ENCODE measurements at regions not wholly inside any gene's neighbourhood (a gene's known extent, or its start where the extent isn't known, plus 50 kb on each side); places are given as distances from the start of the nearest gene placed in this dataset.

- no peaks in the 10 kb centered on the region for H3K27me3 ChIP-seq (ENCODE audit: control insufficient read depth in 2 of 2, insufficient read depth in 2 of 2, low read length in 2 of 2)
- no peak overlapping the region for H3K4me2 ChIP-seq (replicated peaks; ENCODE audit: extremely low read depth, low read length, poor library complexity, severe bottlenecking)
- H3K9me3 ChIP-seq (replicated peaks in 1 of 2; ENCODE audit: control insufficient read depth in 1 of 2, insufficient read depth in 1 of 2, low read length in 2 of 2) = no peaks in the 10 kb centered on the region
- H3K9me3 Mint-ChIP-seq = peaks cover 0 to 5% (median 2%) of the 10 kb centered on the region in 7 donors
- no peak for DNase-seq
- H2AFZ ChIP-seq (ENCODE audit: insufficient read depth, low read depth, low read length, poor library complexity, severe bottlenecking) = no peak overlapping the region
- no peaks in the 10 kb centered on the region for H3K27me3 Mint-ChIP-seq (ENCODE audit: low read depth in 3 of 3)
- H3K36me3 ChIP-seq (replicated peaks in 1 of 2; ENCODE audit: control insufficient read depth in 1 of 2, insufficient read depth in 2 of 2, low read length in 2 of 2) = no peaks in the 10 kb centered on the region
- no peak overlapping the region for H3K27ac ChIP-seq (ENCODE audit: low read depth in 1 of 2, low read length in 2 of 2)
- H3K4me1 ChIP-seq (ENCODE audit: control insufficient read depth in 1 of 2, insufficient read depth in 2 of 2, low read length in 2 of 2) = no peaks in the 10 kb centered on the region
- H3K4me3 ChIP-seq (replicated peaks in 1 of 3; ENCODE audit: low read depth in 2 of 3, low read length in 3 of 3) = no peak overlapping the region
- H3K9ac ChIP-seq (ENCODE audit: insufficient read depth, low read length, poor library complexity, severe bottlenecking) = no peak overlapping the region
- H3K79me2 ChIP-seq (ENCODE audit: insufficient read depth, low read length) = no peaks in the 10 kb centered on the region
- intact Hi-C loops (cut with micrococcal nuclease) = no loop called here
- H3K4me3 Mint-ChIP-seq = no peak overlapping the region
- no peak overlapping the region for H3K27ac Mint-ChIP-seq
- H3K4me1 Mint-ChIP-seq = no peaks in the 10 kb centered on the region
- no peaks in the 10 kb centered on the region for H4K20me1 ChIP-seq (ENCODE audit: insufficient read depth, low read length)
- WGBS (ENCODE audit: insufficient coverage) = no CpG with 5 or more reads among the region's 1 CpG
- no peaks in the 10 kb centered on the region for H3K36me3 Mint-ChIP-seq
- TF ChIP-seq, protein P1, sequence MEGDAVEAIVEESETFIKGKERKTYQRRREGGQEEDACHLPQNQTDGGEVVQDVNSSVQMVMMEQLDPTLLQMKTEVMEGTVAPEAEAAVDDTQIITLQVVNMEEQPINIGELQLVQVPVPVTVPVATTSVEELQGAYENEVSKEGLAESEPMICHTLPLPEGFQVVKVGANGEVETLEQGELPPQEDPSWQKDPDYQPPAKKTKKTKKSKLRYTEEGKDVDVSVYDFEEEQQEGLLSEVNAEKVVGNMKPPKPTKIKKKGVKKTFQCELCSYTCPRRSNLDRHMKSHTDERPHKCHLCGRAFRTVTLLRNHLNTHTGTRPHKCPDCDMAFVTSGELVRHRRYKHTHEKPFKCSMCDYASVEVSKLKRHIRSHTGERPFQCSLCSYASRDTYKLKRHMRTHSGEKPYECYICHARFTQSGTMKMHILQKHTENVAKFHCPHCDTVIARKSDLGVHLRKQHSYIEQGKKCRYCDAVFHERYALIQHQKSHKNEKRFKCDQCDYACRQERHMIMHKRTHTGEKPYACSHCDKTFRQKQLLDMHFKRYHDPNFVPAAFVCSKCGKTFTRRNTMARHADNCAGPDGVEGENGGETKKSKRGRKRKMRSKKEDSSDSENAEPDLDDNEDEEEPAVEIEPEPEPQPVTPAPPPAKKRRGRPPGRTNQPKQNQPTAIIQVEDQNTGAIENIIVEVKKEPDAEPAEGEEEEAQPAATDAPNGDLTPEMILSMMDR (IDR thresholded peaks at IDR 0.05) = no peak
Observed at GRCh38 chr4:115575851-115576250, 462.4 kb upstream of the NDST4 start.

DNA sequence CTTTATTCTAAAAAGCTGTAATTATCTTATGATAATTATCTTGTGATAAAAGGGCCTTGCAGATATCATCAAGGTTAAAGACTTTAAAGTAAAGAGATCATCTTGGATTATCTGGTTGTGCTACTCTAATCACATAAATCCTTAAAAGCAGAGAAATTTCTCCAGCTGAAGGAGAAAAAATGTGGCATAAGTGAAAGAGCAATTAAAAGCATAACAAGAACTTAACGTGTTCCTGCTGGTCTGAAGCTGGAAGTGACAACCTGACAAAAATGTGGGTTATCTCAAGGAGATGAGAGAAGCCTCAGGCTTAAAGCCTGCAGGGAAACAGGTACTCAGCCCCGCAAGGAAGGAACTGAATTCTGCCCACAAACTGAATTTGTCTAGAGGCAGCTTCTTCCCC is 449.1 kb upstream of the NDST4 start:
- no peaks in the 10 kb centered on the region for H3K36me3 ChIP-seq (replicated peaks in 1 of 2; ENCODE audit: control insufficient read depth in 1 of 2, insufficient read depth in 2 of 2, low read length in 2 of 2)
- Mint-ChIP-seq H3K9me3 (peaks cover 0 to 2% (median 0%) of the 10 kb centered on the region in 7 donors), H3K4me3 (no peak overlapping the region), H3K27me3 (ENCODE audit: low read depth in 3 of 3) (no peaks in the 10 kb centered on the region), H3K36me3 (no peaks in the 10 kb centered on the region), H3K27ac (no peak overlapping the region), H3K4me1 (no peaks in the 10 kb centered on the region)
- H4K20me1 ChIP-seq (ENCODE audit: insufficient read depth, low read length) = no peaks in the 10 kb centered on the region
- intact Hi-C loops (cut with micrococcal nuclease) = no loop called here
- H3K4me3 ChIP-seq (replicated peaks in 1 of 3; ENCODE audit: low read depth in 2 of 3, low read length in 3 of 3) = no peak overlapping the region
- DNase-seq = no peak
- H3K79me2 ChIP-seq (ENCODE audit: insufficient read depth, low read length) = no peaks in the 10 kb centered on the region
- TF ChIP-seq, protein P1 (IDR thresholded peaks at IDR 0.05) = no peak
- WGBS (ENCODE audit: insufficient coverage) = 0% methylated on average over 1 of the region's 2 CpGs
- H3K9me3 ChIP-seq (replicated peaks in 1 of 2; ENCODE audit: control insufficient read depth in 1 of 2, insufficient read depth in 1 of 2, low read length in 2 of 2) = no peaks in the 10 kb centered on the region
- H2AFZ ChIP-seq (ENCODE audit: insufficient read depth, low read depth, low read length, poor library complexity, severe bottlenecking) = no peak overlapping the region
- no peaks in the 10 kb centered on the region for H3K27me3 ChIP-seq (ENCODE audit: control insufficient read depth in 2 of 2, insufficient read depth in 2 of 2, low read length in 2 of 2)
- no peak overlapping the region for H3K9ac ChIP-seq (ENCODE audit: insufficient read depth, low read length, poor library complexity, severe bottlenecking)
- no peaks in the 10 kb centered on the region for H3K4me1 ChIP-seq (ENCODE audit: control insufficient read depth in 1 of 2, insufficient read depth in 2 of 2, low read length in 2 of 2)
- H3K4me2 ChIP-seq (replicated peaks; ENCODE audit: extremely low read depth, low read length, poor library complexity, severe bottlenecking) = no peak overlapping the region
- H3K27ac ChIP-seq (ENCODE audit: low read depth in 1 of 2, low read length in 2 of 2) = no peak overlapping the region

Measured in CD14-positive monocyte (primary cell).